AG08396 (cell line): ENCODE measurements at regions not wholly inside any gene's neighbourhood (a gene's known extent, or its start where the extent isn't known, plus 50 kb on each side); places are given as distances from the start of the nearest gene placed in this dataset.
"Not testable (repeated sequence)": the region's sequence is repeated elsewhere in the genome, so short reads cannot be mapped to it uniquely, and the experiment has no call there.

ENCODE experiments used
- DNase-seq: peaks from one replicate; pipeline ENCODE4 v3.0.0; 2012; ENCODE audit warnings: low spot score, mixed read lengths

DNA sequence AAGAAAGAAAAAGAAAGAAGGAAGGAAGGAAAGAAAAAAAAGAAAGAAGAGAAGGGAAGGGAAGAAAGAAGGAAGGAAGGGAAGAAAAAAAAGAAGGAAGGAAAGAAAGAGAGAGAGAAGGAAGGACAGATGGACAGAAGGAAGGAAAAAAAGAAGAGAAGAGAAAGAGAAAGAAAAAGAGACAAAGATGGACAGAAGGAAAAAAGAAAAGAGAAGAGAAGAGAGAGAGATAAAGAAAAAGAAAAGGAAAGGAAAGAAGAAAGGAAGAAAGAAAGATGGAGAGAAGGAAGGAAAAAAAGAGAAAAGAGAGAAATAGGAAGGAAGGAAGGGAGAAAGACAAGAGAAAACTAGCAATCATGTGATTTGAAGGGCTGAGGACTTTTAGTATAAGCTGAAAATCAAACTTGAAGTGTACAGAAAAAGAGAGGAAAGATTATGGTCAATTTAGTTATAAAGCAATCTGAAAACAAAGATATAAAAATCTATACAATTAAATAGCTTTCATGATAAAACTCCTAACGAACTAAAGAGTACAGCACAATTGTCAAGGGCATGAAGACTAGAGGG, 115.3 kb downstream of the LTN1 start:
- no peak for DNase-seq

DNA sequence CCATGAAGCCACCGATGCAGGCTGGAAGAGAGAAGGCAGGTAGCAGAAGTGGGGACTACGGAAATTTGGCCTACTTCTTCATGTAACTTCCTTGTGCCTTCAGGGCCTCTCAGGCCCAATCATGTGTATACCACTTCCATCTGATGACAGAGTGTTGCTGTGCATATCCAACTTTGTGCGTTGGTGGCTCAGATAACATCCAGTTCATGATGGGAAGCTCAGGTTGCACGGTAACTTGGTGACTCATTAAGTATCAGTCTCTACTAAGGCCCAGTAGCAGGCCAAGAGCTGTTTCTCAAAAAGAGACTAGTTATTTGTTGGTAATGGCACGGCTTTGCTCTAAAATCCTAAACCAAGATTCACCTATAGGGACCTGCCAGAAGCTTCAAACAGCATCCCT, 117.6 kb downstream of the LTN1 start:
- no peak for DNase-seq

DNA sequence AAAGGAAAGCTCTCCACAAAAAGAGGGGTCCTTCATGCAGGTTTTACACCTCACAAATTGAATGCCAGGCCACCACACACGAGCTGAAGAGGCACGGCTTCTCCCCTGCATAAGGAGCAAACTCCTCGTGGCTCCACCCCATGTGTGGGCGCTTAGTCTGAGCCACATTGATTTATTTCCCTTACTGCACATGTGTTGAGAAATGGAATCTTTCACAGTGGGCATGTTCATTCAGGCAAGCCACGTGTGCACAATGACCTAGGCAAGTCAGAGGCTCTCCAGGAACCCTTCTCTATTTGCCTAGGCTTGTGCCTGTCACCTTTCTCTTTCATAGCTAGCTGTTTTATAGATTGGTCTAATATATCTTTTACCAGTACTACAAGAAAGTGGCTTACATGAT, 120.5 kb downstream of the LTN1 start:
- DNase-seq, result no peak

DNA sequence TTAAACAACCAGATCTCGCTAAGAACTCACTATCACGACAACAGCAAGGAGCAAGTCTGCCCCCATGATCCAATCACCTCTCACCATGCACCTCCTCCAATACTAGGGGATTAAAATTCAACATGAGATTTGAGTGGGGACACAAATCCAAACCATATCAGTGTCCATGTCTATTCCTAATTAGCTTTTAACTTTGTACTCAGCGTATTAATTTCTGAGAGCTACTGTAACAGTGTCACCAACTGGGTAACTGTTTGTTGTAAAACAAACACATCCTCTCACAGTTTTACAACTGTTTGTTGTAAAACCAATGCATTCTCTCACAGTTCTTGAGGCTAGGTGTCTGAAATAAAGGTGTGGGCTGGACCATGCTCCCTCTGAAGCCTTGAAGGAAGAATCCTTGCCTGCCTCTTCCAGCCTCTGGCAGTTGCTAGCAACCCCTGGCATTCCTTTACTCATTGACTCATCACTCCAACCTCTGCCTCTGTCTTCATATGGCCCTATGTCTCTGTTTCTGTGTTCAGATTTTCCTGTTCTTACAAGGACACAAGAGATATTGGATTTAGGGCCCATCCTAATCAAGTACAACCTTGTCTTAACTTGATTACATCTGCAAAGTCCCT, 121.2 kb downstream of the LTN1 start:
- peak; percentile 31 for DNase-seq

DNA sequence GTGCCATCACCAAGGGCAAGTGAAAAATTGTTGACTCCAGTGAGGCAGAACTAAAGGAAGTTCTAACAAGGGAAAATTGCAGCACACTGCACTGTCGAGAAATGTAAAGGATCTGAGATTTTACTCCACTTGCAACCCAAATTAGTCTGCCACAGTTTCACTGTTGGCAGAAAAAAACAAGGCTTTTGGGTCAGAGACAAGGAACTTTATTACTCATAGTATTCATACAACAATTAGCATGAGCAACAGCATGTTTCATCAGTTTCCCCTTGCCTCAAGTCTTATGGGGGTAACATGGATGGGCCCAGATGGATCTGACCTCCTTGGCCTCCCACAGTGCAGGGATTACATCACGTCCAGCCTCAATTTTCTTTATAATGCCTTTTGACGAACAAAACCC, 125.3 kb downstream of the LTN1 start:
- DNase-seq, result no peak

DNA sequence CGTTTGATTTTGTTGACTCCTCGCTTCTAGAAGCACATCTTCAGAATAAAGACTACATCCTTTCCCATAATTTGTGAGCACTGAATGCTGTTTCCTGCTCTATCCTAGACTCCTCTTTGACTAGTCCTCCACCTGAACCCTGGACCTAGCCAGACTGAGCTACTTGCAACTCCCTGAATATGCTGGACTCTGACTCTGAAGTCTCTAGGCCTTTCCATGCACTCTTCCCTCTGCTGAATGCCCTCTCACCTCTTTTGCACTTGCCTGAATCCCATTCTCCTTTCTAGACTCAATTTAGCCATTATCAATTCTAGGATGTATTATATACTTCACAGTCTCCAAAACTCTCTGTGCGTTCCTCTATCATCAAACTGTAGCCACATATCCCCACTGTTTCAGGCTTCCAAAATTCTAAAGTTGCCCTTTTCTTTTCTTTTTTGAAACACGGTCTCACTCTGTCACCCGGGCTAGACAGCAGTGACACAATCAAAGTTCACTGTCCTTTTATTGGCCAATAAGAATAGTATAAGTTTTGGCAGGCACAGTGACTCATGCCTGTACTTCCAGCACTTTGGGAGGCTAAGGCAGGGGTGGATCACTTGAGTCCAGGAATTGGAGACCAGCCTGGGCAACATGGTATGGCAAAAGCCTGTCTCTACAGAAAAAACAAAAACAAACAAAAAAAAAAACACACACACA, 127.0 kb downstream of the LTN1 start:
- DNase-seq, result no peak

DNA sequence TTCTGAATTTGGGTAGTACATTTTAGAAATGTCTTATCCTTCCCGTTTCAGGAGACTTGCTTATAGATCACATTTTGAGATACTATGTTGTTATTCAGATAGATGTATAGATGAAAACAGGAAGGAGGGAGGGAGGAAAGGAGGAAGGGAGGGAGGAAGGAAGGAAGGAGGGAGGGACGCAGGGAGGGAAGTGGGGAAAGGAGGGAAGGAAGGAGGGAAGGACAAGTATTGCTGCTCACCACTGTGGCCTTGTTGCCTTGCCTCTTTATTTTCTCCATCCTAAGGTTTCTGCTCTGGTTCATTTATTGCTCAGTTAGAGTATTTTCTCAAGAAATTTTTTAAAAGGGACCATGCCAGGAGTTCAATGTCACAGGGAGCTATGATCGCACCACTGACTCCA, 134.3 kb downstream of the LTN1 start:
- no peak for DNase-seq

DNA sequence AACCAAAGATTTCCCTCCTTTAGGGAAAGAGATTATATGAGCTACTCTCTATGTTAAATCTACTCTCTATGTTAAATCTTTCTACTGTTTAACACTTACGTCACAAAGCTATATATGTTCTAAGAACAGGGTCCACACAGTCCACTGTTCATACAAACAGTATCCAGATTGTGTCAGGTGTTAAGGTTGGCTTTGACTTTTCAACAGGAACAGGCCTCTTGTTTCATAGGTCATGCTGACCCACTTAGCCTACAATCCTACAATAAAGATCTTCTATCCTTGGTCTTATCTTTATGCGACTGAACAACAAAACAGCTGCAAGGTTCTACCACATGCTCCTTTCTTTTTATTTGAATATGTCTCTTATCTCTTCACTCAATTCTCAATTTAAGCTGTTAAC, 134.9 kb downstream of the LTN1 start:
- DNase-seq, result no peak

DNA sequence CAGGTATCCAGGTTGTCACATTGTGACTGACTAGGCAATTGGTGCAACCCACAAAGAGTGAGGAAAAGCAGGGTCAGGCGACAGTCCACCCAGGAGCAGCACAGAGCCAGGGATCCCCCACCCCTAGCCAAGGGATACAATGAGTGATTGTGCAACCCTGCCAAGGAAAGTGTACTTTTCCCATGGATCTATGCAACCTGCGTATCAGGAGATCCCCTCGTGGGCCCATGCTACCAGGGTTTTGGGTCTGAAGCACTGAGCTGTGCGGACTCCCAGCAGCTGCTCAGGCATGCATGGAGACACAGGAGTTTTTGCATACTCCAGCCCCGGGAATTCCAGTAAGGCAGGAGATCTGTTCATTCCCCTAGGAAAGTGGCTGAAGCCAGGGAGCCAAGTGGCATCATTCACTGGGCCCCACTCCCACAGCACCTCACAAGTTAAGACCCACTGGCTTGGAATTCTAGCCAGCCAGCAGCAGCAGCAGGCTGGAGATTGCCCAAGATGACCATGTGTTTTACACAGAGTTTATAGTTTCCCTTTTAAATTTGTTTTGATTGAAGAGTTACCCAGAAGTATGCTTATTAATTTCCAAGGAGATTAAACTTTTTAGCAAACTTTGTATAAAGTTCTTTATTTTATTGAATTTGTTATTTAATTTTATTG, 136.0 kb downstream of the LTN1 start:
- DNase-seq, result no peak

DNA sequence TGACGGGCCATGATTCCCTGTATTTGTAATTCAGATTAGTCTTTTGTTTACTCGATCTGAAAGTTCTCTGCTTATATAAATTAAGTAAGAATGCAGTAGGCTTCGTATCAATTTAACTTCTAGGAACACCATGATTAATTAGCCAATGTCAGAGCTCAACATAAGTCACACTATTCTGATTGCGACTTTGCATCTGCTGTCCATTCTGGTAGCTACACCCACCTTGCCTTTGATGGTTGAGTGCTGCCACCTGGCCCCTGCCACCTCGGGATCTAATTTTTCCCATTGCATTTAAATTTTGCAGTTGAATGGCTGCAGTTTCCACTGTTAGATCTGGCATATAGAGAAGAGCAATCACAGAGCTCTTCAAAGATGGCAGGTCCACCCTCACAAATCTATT, 140.0 kb downstream of the LTN1 start:
- no peak for DNase-seq

DNA sequence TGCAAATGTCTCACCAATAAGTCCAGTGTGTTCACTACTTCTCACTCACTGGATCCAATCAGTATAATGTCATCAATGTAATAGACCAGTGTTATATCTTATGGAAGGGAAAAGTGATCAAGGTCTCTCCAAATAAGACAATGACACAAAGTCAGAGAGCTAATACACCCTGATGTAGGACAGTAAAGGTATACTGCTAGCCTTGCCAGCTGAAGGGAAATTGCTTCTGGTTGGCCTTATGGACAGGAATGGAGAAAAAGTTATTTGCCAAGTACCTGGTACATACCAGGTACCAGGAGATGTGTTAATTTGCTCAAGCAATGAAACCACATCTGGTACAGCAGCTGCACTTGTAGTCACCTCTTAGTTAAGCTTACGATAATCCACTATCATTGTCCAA, 141.0 kb downstream of the LTN1 start:
- no peak for DNase-seq

DNA sequence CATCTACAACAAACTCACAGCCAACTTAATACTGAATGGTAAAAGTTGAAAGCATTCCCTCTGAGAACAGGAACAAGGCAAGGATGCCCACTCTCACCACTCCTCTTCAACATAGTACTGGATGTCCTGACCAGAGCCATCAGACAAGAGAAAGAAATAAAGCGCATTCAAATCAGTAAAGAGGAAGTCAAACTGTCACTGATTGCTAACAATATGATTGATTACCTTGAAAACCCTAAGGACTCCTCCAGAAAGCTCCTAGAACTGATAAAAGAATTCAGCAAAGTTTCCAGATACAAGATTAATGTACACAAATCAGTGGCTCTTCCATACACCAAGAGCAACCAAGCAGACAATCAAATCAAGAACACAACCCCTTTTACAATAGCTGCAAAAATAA, 153.4 kb downstream of the LTN1 start:
- not testable (repeated sequence) for DNase-seq

DNA sequence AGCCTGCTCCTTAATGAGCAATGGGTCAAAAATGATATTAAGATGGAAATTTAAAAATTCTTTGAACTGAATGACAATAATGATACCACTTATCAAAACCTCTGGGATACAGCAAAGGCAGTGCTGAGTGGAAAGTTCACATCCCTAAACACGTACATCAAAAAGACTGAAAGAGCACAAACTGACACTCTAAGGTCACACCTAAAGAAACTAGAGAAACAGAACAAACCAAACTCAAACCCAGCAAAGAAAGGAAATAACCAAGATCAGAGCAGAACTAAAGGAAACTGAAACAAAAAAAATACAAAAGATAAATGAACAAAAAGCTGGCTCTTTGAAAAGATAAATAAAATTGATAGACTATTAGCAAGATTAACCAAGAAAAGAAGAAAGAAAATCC, 155.3 kb downstream of the LTN1 start:
- DNase-seq, result not testable (repeated sequence)

DNA sequence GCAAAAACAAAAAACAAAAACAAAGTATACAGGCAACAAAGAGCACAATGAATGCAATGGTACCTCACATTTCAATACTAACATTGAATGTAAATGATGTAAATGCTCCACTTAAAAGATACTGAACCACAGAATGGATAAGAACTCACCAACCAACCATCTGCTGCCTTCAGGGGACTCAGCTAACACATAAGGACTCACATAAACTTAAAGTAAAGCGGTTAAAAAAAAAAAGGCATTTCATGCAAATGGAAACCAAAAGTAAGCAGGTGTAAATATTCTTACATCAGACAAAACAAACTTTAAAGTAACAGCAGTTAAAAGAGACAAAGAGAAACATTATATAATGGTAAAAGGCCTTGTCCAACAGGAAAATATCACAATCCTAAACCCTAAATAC, 156.1 kb downstream of the LTN1 start:
- DNase-seq, result not testable (repeated sequence)

DNA sequence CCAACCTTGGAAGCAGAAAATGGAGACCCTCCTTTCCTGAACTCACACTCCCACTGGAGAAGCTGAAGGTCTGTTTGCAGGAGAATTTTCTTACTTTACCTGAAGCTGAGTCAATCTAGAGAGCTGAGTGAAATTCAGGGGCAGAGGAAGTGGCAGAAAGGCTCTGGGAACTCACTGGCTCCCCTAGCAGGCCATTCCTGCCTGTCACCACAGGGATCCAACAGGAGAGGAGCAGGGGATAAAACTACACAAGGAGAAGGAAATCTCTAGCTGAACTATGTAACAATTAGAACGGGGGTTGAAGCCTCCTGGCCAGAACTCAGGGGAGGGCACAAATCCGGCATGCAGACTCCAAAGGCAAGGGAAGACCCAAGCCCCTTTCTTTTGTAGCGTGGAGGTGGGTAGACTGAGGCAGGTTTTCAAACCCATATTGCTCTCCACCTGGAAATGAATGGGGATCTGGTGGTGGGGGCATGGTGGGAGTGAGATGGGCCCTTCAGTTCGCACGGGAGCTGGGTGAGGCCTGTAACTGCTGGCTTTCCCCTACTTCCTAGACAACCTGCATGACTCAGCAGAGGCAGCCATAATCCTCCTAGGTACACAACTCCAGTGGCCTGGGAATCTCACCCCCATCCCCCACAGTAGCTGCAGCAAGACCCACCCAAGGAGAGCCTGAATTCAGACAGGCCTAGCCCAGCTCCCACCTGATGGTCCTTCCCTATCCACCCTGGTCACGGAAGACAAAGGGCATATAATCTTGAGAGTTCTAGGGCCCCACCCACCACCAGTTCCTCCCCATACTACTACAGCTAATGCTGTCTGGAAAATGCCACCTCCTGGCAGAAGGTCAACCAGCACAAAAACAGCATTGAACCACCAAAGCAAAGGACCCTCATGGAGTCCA, 158.1 kb downstream of the LTN1 start:
- no peak for DNase-seq

DNA sequence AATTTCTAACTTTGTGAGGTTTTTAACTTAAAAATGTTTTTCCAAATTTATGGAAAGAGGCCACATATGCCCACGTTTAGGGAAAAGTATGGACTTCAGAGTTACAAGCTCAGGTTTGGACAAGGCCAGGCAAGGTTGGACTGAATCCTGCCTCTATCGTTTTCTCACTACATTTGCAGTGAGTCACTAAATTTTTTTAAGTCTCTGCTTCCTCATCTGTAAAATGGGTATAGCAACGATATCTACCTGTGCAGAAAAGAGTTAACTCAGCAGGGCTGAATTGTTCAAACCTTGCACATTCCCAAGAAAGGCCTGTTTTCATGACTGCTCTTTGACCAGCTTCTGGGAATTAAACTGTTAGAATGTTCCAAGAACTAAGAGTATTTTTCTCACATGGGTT, 159.1 kb downstream of the LTN1 start:
- DNase-seq, result no peak

DNA sequence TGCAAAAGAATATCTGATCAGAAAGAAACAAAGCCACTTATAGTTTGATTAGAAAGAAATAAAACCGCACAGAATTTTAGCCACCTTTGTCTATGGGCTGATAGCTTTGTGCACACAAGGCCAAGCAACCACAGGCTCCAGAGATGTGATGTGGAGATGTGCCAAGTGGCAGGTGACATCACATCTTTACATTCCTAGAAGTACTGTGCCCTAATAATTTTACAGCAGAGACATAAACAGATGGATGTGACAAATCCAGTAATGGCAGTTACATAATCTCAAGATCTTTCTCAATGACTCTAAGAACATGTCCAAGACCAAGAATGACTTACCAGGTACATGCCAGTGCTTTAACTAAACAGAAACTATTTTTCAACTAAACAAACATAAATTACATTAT, 159.5 kb downstream of the LTN1 start:
- no peak for DNase-seq

DNA sequence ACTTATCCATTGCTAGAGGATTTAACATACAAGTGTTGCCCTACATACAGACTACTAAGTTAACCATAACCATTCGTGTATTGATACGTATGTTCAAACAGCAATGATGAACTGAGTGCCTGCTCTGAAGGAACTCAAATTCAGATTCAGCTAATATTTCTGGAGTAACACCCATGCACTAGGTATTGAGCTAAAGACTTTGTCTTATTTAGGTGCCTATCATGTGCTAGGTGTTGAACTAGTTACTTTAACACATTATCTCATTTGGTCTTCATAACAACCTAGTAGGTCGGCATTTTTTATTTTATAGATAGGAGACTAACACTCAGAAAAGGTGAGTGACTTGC, 160.0 kb downstream of the LTN1 start:
- no peak for DNase-seq

DNA sequence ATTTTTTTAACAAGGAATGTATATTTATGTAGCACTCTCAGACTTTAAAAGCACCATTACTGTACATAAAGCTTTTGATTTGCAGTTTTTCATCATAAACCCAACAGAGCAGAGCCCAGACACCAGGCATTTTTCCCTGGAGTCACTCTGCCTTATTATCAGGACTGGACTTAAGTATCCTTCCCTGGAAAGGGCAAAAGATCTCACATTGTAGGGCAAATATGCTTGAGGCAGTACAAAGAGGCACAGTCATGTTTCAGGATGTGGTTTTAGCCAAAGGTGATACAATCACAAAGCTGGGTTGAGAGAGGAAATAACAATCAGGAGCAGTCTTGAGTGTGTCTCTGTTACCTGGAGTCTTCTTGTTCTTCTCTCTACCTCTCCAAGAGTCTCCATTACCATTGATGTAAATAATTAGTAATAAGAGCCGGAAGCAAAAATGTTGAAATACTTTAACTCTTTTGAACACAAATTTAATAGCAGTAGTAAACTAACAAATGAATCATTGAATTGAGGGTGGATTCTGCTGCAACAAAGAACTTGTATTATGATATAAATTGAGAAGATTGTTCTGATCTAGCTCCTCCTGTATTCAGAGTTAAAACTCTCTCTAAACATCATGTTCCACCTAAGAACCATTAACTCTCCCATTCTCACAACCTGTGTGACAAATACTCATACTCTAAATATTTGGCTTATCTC, 160.5 kb downstream of the LTN1 start:
- DNase-seq, result no peak

DNA sequence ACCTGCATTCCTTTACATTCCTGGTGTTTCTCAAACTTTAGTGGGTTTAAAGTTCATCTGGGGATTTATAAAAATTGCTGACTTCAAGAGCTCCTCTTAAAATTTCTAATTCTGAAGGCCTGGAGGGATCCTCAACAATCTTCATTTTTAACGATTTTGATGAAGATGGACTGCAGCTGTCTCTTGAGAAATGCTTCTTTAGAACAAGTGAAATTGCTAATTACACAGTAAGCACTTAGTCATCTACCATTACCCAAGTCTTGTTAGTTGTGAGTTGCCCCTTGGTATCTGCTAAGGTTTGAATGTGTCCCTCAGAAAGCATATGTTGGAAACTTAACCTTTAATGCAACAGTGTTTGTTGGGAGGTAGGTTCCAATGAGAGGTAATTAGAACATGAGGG, 163.7 kb downstream of the LTN1 start:
- no peak for DNase-seq

DNA sequence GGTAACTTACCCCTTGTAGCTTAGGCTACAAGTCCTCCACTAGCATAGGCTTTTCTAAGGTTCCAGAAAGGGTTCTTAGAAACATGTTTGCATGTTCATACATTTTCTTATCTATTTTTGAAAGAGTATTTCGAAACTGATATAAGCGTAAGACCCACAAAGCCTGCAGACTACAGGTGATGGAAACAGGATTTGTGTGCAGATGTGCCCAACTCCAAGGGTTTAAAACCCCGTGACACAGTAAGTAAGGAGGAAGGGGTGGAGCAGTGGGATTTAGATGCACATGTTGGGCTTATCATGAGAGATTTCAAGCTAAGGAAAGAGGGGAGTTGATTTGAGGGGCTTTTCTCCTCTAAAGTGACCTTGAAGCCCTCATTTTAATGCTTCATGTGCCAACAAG, 164.7 kb downstream of the LTN1 start:
- DNase-seq, result no peak

DNA sequence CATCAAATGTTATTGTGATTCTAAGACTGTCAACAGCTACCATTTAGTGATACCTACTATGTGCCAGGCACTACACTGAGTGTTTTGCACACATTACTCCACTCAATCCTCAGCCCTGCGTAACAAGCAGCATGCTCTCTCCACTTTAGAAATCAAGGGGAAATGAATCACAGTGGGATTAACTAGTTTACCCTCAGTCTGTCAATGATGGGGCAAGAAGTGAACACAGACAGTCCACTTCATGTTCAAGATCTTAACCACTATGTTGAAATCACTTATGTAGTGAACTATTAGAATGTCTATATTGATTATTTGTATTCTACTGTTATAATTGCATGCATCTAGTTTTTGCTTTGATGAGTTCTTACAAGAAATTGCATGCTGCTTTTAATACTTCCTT, 165.3 kb downstream of the LTN1 start:
- DNase-seq, result no peak
